Trophoblast cell (in vitro differentiated cells and primary cell): ENCODE measurements at regions not wholly inside any gene's neighbourhood (a gene's known extent, or its start where the extent isn't known, plus 50 kb on each side); places are given as distances from the start of the nearest gene placed in this dataset.

ENCODE experiments used
- DNase-seq, 2 donors: peaks; one replicate each; pipeline ENCODE4 v3.0.0-alpha.2; 2016
- H2AFZ ChIP-seq: 2 replicates; pipeline ENCODE4 v1.6.1; 2013; ENCODE audit warnings: low read length, moderate library complexity, mild to moderate bottlenecking; ENCODE audit not compliant: insufficient read depth, poor library complexity
- H2AK5ac ChIP-seq: 2 replicates; pipeline ENCODE4 v1.6.1; 2013; ENCODE audit warnings: mild to moderate bottlenecking, low read length
- H2BK120ac ChIP-seq: 2 replicates; pipeline ENCODE4 v1.6.1; 2013; ENCODE audit warnings: low read length, mild to moderate bottlenecking, moderate library complexity; ENCODE audit not compliant: insufficient read depth, poor library complexity
- H2BK12ac ChIP-seq: 2 replicates; pipeline ENCODE4 v1.6.1; 2013; ENCODE audit warnings: mild to moderate bottlenecking, low read length, moderate library complexity
- H2BK5ac ChIP-seq: 2 replicates; pipeline ENCODE4 v1.6.1; 2013; ENCODE audit warnings: low read length, low read depth, moderate library complexity, mild to moderate bottlenecking; ENCODE audit not compliant: poor library complexity
- H3K14ac ChIP-seq: 2 replicates; pipeline ENCODE4 v1.6.1; 2013; ENCODE audit warnings: mild to moderate bottlenecking, low read length
- H3K18ac ChIP-seq: 2 replicates; pipeline ENCODE4 v1.6.1; 2013; ENCODE audit warnings: mild to moderate bottlenecking, low read length
- H3K23ac ChIP-seq: 2 replicates; pipeline ENCODE4 v1.6.1; 2013; ENCODE audit warnings: low read length
- H3K27ac ChIP-seq: 2 replicates; pipeline ENCODE4 v1.5.1; 2013; ENCODE audit warnings: low read depth, mild to moderate bottlenecking, inconsistent platforms, low read length, moderate library complexity
- H3K27me3 ChIP-seq: 2 replicates; pipeline ENCODE4 v1.6.1; 2013; ENCODE audit warnings: inconsistent platforms, mild to moderate bottlenecking, low read length, moderate library complexity; ENCODE audit not compliant: insufficient read depth
- H3K36me3 ChIP-seq, 2 experiments: 1 replicate in 1 of 2; 2 replicates in 1 of 2; pipeline ENCODE4 v1.6.1; 2013; ENCODE audit warnings: low read length in 2 of 2, mild to moderate bottlenecking in 2 of 2, moderate library complexity in 1 of 2; ENCODE audit not compliant: insufficient read depth in 2 of 2, control insufficient read depth in 1 of 2
- H3K4ac ChIP-seq: 2 replicates; pipeline ENCODE4 v1.6.1; 2013; ENCODE audit warnings: low read depth, mild to moderate bottlenecking, low read length, moderate library complexity
- H3K4me1 ChIP-seq, 2 experiments: 1 replicate in 1 of 2; 2 replicates in 1 of 2; pipeline ENCODE4 v1.6.1; 2013; ENCODE audit warnings: low read length in 2 of 2, mild to moderate bottlenecking in 2 of 2, moderate library complexity in 1 of 2; ENCODE audit not compliant: insufficient read depth in 2 of 2, control insufficient read depth in 1 of 2
- H3K4me2 ChIP-seq: 2 replicates; pipeline ENCODE4 v1.6.1; 2013; ENCODE audit warnings: inconsistent platforms, mild to moderate bottlenecking, low read length, moderate library complexity
- H3K4me3 ChIP-seq: 2 replicates; pipeline ENCODE4 v1.5.1; 2013; ENCODE audit warnings: mild to moderate bottlenecking, low read depth, low read length, inconsistent platforms
- H3K79me1 ChIP-seq: one replicate; pipeline ENCODE4 v1.6.1; 2013; ENCODE audit warnings: low read length
- H3K79me2 ChIP-seq: 2 replicates; pipeline ENCODE4 v1.6.1; 2013; ENCODE audit warnings: low read length, mild to moderate bottlenecking; ENCODE audit not compliant: control insufficient read depth, insufficient read depth, poor library complexity
- H3K9ac ChIP-seq: 2 replicates; pipeline ENCODE4 v1.6.1; 2013; ENCODE audit warnings: mild to moderate bottlenecking, low read length
- H3K9me3 ChIP-seq: 2 replicates; pipeline ENCODE4 v1.6.1; 2013; ENCODE audit warnings: low read depth, mild to moderate bottlenecking, control low read depth, inconsistent platforms, low read length; ENCODE audit not compliant: insufficient read depth
- H4K12ac ChIP-seq: 2 replicates; pipeline ENCODE4 v1.6.1; 2013; ENCODE audit warnings: low read depth, mild to moderate bottlenecking, low read length, moderate library complexity
- H4K8ac ChIP-seq: 2 replicates; pipeline ENCODE4 v1.6.1; 2013; ENCODE audit warnings: low read depth, mild to moderate bottlenecking, low read length, moderate library complexity
- H4K91ac ChIP-seq: one replicate; pipeline ENCODE4 v1.6.1; 2013; ENCODE audit warnings: low read depth, mild to moderate bottlenecking, low read length, moderate library complexity
- WGBS: extraction: QIAGEN DNeasy Blood & Tissue Kit; methylation state at CpG from one replicate; pipeline ENCODE4 v1.1.7; 2013; ENCODE audit warnings: missing lambda C conversion rate; ENCODE audit not compliant: insufficient read length, insufficient coverage; ENCODE audit errors: extremely low coverage; 5-methylcytosine and 5-hydroxymethylcytosine counted together

GRCh38 chr18:41713969-41714825 is 240.8 kb upstream of the PIK3C3 start:
- H4K8ac ChIP-seq, result no peak overlapping the region
- no peak overlapping the region for H3K14ac ChIP-seq
- H3K4me1 ChIP-seq, result no peaks in the 10 kb centered on the region
- H3K36me3 ChIP-seq, result no peaks in the 10 kb centered on the region
- no peaks in the 10 kb centered on the region for H3K27me3 ChIP-seq
- H3K79me2 ChIP-seq, result no peaks in the 10 kb centered on the region
- H3K27ac ChIP-seq, result no peak overlapping the region
- H2AK5ac ChIP-seq, result no peak overlapping the region
- H3K9ac ChIP-seq, result no peak overlapping the region
- H2BK12ac ChIP-seq, result no peak overlapping the region
- no peak overlapping the region for H3K23ac ChIP-seq
- H3K18ac ChIP-seq, result no peak overlapping the region
- no peak overlapping the region for H3K4me3 ChIP-seq
- no peak overlapping the region for H3K4ac ChIP-seq
- no peak for DNase-seq
- H2AFZ ChIP-seq, result no peak overlapping the region
- H3K4me2 ChIP-seq, result no peak overlapping the region
- no peak overlapping the region for H4K91ac ChIP-seq
- no peaks in the 10 kb centered on the region for H3K9me3 ChIP-seq
- H2BK120ac ChIP-seq, result no peak overlapping the region
- no peaks in the 10 kb centered on the region for H3K79me1 ChIP-seq
- WGBS, result no CpG with 5 or more reads among the region's 3 CpGs
- H2BK5ac ChIP-seq, result no peak overlapping the region
- no peak overlapping the region for H4K12ac ChIP-seq

GRCh38 chr18:41706301-41706700 is 248.7 kb upstream of the PIK3C3 start:
- no peak overlapping the region for H2BK5ac ChIP-seq
- no peak overlapping the region for H2AFZ ChIP-seq
- no peak overlapping the region for H3K4me3 ChIP-seq
- no peak overlapping the region for H2BK12ac ChIP-seq
- H3K23ac ChIP-seq, result no peak overlapping the region
- no peaks in the 10 kb centered on the region for H3K79me2 ChIP-seq
- no peaks in the 10 kb centered on the region for H3K36me3 ChIP-seq
- no peak overlapping the region for H3K14ac ChIP-seq
- no peak overlapping the region for H4K91ac ChIP-seq
- no peak overlapping the region for H3K27ac ChIP-seq
- no peak overlapping the region for H3K4me2 ChIP-seq
- no peak overlapping the region for H2BK120ac ChIP-seq
- H3K18ac ChIP-seq, result no peak overlapping the region
- H2AK5ac ChIP-seq, result no peak overlapping the region
- H3K27me3 ChIP-seq, result no peaks in the 10 kb centered on the region
- no peak for DNase-seq
- H4K8ac ChIP-seq, result no peak overlapping the region
- no peak overlapping the region for H4K12ac ChIP-seq
- H3K4me1 ChIP-seq, result no peaks in the 10 kb centered on the region
- no peak overlapping the region for H3K4ac ChIP-seq
- no peak overlapping the region for H3K9ac ChIP-seq
- H3K79me1 ChIP-seq, result no peaks in the 10 kb centered on the region
- no CpG with 5 or more reads among the region's 3 CpGs for WGBS
- H3K9me3 ChIP-seq, result no peaks in the 10 kb centered on the region

DNA sequence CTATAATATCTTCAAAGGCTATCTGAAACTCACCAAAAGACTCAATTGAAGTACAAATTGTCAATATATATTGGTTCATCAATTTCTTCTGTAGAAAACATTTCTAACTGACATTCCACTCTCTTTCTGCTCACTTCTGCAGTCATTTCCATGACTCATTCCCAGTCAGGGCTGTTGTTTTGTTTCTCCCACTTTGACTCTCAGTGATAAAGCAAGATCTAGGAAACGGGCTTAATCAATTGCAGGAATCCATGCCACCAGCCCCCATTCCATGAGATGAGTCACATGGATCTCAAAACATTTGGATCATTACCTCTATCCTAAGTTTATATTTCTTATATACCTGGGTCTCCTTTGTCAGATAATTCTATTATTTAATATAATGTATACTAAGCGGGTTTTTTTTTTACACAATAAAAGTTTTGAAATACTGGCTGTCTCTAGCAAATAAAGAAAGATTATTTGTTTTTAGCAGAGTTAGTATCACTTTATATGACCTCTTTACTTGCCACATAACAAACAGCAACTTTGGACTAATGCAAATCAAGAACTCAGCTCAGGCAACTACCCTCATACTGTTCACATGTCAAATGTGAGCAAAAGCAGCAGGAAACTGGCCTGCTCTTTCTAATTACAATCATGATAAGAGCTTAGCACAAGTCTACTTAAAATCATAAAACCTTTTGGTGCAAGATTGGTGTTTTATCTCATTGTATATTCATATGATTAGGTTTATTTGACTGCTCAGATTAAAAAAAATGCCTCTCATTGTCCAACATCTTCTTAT is 251.1 kb upstream of the PIK3C3 start:
- Histone ChIP-seq H3K4me2 (no peak overlapping the region), H4K91ac (no peak overlapping the region), H4K8ac (no peak overlapping the region), H3K14ac (no peak overlapping the region), H3K9me3 (no peaks in the 10 kb centered on the region), H4K12ac (no peak overlapping the region), H3K27me3 (no peaks in the 10 kb centered on the region), H2AK5ac (no peak overlapping the region), H2BK5ac (no peak overlapping the region), H3K79me2 (no peaks in the 10 kb centered on the region), H3K4me1 (no peaks in the 10 kb centered on the region), H2AFZ (no peak overlapping the region), H2BK12ac (no peak overlapping the region), H3K4me3 (no peak overlapping the region), H3K9ac (no peak overlapping the region), H3K27ac (no peak overlapping the region), H3K79me1 (no peaks in the 10 kb centered on the region), H3K4ac (no peak overlapping the region), H3K36me3 (no peaks in the 10 kb centered on the region), H3K18ac (no peak overlapping the region), H3K23ac (no peak overlapping the region), H2BK120ac (no peak overlapping the region)
- no peak for DNase-seq
- no CpG with 5 or more reads among the region's 2 CpGs for WGBS

DNA sequence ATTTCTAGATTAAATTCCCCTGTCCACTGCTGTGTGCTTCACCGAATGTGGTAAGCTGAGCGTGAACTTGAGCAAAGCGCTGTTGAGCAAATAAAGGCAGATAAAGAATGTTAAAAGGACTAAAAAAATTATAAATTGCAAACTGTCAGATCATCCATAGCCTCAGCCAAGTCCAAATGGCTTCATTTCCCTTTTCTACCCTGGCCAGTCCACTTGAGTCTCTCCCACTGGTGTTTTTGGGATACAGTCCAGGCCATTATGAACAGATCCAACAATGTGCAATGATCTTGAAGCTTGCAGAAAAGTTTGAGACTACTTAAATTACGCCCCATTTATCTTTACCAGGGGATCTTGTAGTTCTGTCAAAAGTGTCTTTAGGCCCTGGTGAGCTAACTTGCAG is 254.6 kb upstream of the PIK3C3 start:
- no peaks in the 10 kb centered on the region for H3K4me1 ChIP-seq
- DNase-seq, result no peak
- no peak overlapping the region for H3K18ac ChIP-seq
- no peak overlapping the region for H2BK5ac ChIP-seq
- H2AFZ ChIP-seq, result no peak overlapping the region
- H3K36me3 ChIP-seq, result no peaks in the 10 kb centered on the region
- no peak overlapping the region for H3K4me3 ChIP-seq
- no peak overlapping the region for H3K14ac ChIP-seq
- no peak overlapping the region for H4K8ac ChIP-seq
- H2AK5ac ChIP-seq, result no peak overlapping the region
- WGBS, result no CpG with 5 or more reads among the region's 4 CpGs
- no peak overlapping the region for H3K27ac ChIP-seq
- H2BK12ac ChIP-seq, result no peak overlapping the region
- H3K4me2 ChIP-seq, result no peak overlapping the region
- H3K79me1 ChIP-seq, result no peaks in the 10 kb centered on the region
- H4K12ac ChIP-seq, result no peak overlapping the region
- H3K4ac ChIP-seq, result no peak overlapping the region
- no peaks in the 10 kb centered on the region for H3K9me3 ChIP-seq
- no peak overlapping the region for H4K91ac ChIP-seq
- no peak overlapping the region for H3K9ac ChIP-seq
- no peak overlapping the region for H2BK120ac ChIP-seq
- H3K23ac ChIP-seq, result no peak overlapping the region
- no peaks in the 10 kb centered on the region for H3K79me2 ChIP-seq
- H3K27me3 ChIP-seq, result no peaks in the 10 kb centered on the region
